ENCODE measurements at regions not wholly inside any gene's neighbourhood (a gene's known extent, or its start where the extent isn't known, plus 50 kb on each side); places are given as distances from the start of the nearest gene placed in this dataset.

- Histone ChIP-seq H3K79me2 (ENCODE audit: insufficient read depth, low read length) (no peaks in the 10 kb centered on the region), H3K36me3 (replicated peaks in 1 of 2; ENCODE audit: control insufficient read depth in 1 of 2, insufficient read depth in 2 of 2, low read length in 2 of 2) (no peaks in the 10 kb centered on the region), H3K9ac (ENCODE audit: insufficient read depth, low read depth, low read length) (no peak overlapping the region), H3K27me3 (ENCODE audit: control insufficient read depth in 1 of 2, insufficient read depth in 2 of 2, low read length in 2 of 2) (no peaks in the 10 kb centered on the region), H3K4me3 (replicated peaks in 1 of 3; ENCODE audit: insufficient read depth in 1 of 3, low read depth in 2 of 3, low read length in 3 of 3) (no peak overlapping the region), H3K27ac (ENCODE audit: extremely low read length, insufficient read depth, low read length) (no peak overlapping the region), H3K4me2 (ENCODE audit: low read depth, low read length) (no peak overlapping the region), H3K4me1 (ENCODE audit: insufficient read depth, low read length) (no peaks in the 10 kb centered on the region), H4K20me1 (ENCODE audit: insufficient read depth, low read length) (no peaks in the 10 kb centered on the region), H2AFZ (ENCODE audit: low read length) (no peak overlapping the region), H3K9me3 (ENCODE audit: low read length) (no peaks in the 10 kb centered on the region)
- FAIRE-seq = no peak
- TF ChIP-seq XRCC5 (optimal IDR thresholded peaks at IDR 0.05; ENCODE audit: low read length) (no peak), REXO4 (CRISPR knock-in tag; IDR thresholded peaks at IDR 0.05; ENCODE audit: borderline replicate concordance) (no peak), RXRA (CRISPR knock-in tag; IDR thresholded peaks at IDR 0.05) (no peak), ZNF761 (CRISPR knock-in tag; conservative IDR thresholded peaks at IDR 0.05) (no peak), HOXA5 (CRISPR knock-in tag; IDR thresholded peaks at IDR 0.05) (no peak), TBL1XR1 (IDR thresholded peaks at IDR 0.05; ENCODE audit: borderline replicate concordance, low read length, partially characterized antibody) (no peak), ZNF580 (CRISPR knock-in tag; IDR thresholded peaks at IDR 0.05; ENCODE audit: borderline replicate concordance, low read depth) (no peak)
- DNase-seq (ENCODE audit: low spot score) = no peak
- ChIA-PET CTCF (ENCODE audit: low intra/inter-chr PET ratio, low total read pairs) (no interaction called here), POLR2A (no interaction called here)
- WGBS (ENCODE audit: low lambda C conversion rate) = 27% methylated on average over 3 of the region's 3 CpGs
- in situ Hi-C loops (cut with HindIII; ENCODE audit: extremely low pct_ligation_motif_present, low pct_unique_long_range_greater_than_20kb) (no loop called here), intact Hi-C loops (cut with micrococcal nuclease; ENCODE audit: unreplicated experiment) (no loop called here)
- BruUV-seq (replicated peaks) = no TSS peak
- no peak for ATAC-seq
Measured at GRCh38 chr1:115413208-115413607, 75.2 kb upstream of the NGF start.

DNA sequence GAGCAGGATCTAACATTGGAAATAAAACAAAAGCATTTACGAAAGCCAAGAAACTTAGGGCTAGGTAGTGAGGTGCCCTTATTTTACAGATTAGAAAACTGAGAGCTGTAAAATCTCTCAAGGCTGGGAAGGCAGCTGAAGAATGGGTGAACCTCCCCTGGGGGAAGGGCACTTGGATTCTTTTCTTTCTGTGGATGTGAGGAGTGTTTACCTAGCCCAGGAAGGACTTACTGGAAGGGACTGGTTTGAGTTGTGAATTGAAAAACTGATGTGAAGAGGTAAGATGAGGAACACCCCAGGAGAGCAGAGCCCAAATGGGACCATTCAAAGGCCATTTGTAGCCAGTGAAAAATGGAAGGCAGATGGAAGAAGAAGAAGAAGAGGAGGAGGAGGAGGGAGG lies 74.7 kb upstream of the NGF start:
- H3K4me3 ChIP-seq (replicated peaks in 1 of 3; ENCODE audit: insufficient read depth in 1 of 3, low read depth in 2 of 3, low read length in 3 of 3) = no peak overlapping the region
- BruUV-seq (replicated peaks) = no TSS peak
- no peaks in the 10 kb centered on the region for H3K4me1 ChIP-seq (ENCODE audit: insufficient read depth, low read length)
- H4K20me1 ChIP-seq (ENCODE audit: insufficient read depth, low read length) = no peaks in the 10 kb centered on the region
- WGBS (ENCODE audit: low lambda C conversion rate) = 93% methylated on average over 1 of the region's 1 CpG
- DNase-seq (ENCODE audit: low spot score) (no peak), ATAC-seq (no peak), FAIRE-seq (no peak)
- ChIA-PET POLR2A (no interaction called here), CTCF (ENCODE audit: low intra/inter-chr PET ratio, low total read pairs) (no interaction called here)
- H2AFZ ChIP-seq (ENCODE audit: low read length) = no peak overlapping the region
- H3K27ac ChIP-seq (ENCODE audit: extremely low read length, insufficient read depth, low read length) = no peak overlapping the region
- no peaks in the 10 kb centered on the region for H3K9me3 ChIP-seq (ENCODE audit: low read length)
- H3K9ac ChIP-seq (ENCODE audit: insufficient read depth, low read depth, low read length) = no peak overlapping the region
- H3K4me2 ChIP-seq (ENCODE audit: low read depth, low read length) = no peak overlapping the region
- H3K36me3 ChIP-seq (replicated peaks in 1 of 2; ENCODE audit: control insufficient read depth in 1 of 2, insufficient read depth in 2 of 2, low read length in 2 of 2) = no peaks in the 10 kb centered on the region
- intact Hi-C loops (cut with micrococcal nuclease; ENCODE audit: unreplicated experiment) (no loop called here), in situ Hi-C loops (cut with HindIII; ENCODE audit: extremely low pct_ligation_motif_present, low pct_unique_long_range_greater_than_20kb) (no loop called here)
- H3K79me2 ChIP-seq (ENCODE audit: insufficient read depth, low read length) = no peaks in the 10 kb centered on the region
- no peaks in the 10 kb centered on the region for H3K27me3 ChIP-seq (ENCODE audit: control insufficient read depth in 1 of 2, insufficient read depth in 2 of 2, low read length in 2 of 2)
- no peak for TF ChIP-seq ZNF713 (CRISPR knock-in tag; IDR thresholded peaks at IDR 0.05)
- TF ChIP-seq RELA (CRISPR knock-in tag; IDR thresholded peaks at IDR 0.05) = no peak
- TF ChIP-seq ZNF296 (CRISPR knock-in tag; conservative IDR thresholded peaks at IDR 0.05) = no peak
- no peak for TF ChIP-seq CSRNP2 (CRISPR knock-in tag; conservative IDR thresholded peaks at IDR 0.05; ENCODE audit: low read depth)
- TF ChIP-seq, protein P1, sequence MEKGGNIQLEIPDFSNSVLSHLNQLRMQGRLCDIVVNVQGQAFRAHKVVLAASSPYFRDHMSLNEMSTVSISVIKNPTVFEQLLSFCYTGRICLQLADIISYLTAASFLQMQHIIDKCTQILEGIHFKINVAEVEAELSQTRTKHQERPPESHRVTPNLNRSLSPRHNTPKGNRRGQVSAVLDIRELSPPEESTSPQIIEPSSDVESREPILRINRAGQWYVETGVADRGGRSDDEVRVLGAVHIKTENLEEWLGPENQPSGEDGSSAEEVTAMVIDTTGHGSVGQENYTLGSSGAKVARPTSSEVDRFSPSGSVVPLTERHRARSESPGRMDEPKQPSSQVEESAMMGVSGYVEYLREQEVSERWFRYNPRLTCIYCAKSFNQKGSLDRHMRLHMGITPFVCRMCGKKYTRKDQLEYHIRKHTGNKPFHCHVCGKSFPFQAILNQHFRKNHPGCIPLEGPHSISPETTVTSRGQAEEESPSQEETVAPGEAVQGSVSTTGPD (CRISPR knock-in tag; IDR thresholded peaks at IDR 0.05) = no peak
- no peak for TF ChIP-seq SRSF1 (optimal IDR thresholded peaks at IDR 0.05; ENCODE audit: low read depth, low read length)
- TF ChIP-seq ZNF329 (CRISPR knock-in tag; IDR thresholded peaks at IDR 0.05; ENCODE audit: low read depth) = no peak
- TF ChIP-seq, protein P2, sequence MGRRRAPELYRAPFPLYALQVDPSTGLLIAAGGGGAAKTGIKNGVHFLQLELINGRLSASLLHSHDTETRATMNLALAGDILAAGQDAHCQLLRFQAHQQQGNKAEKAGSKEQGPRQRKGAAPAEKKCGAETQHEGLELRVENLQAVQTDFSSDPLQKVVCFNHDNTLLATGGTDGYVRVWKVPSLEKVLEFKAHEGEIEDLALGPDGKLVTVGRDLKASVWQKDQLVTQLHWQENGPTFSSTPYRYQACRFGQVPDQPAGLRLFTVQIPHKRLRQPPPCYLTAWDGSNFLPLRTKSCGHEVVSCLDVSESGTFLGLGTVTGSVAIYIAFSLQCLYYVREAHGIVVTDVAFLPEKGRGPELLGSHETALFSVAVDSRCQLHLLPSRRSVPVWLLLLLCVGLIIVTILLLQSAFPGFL (CRISPR knock-in tag; IDR thresholded peaks at IDR 0.05) = no peak

Measured in HepG2 (cell line).